ENCODE measurements at regions not wholly inside any gene's neighbourhood (a gene's known extent, or its start where the extent isn't known, plus 50 kb on each side); places are given as distances from the start of the nearest gene placed in this dataset.

DNA sequence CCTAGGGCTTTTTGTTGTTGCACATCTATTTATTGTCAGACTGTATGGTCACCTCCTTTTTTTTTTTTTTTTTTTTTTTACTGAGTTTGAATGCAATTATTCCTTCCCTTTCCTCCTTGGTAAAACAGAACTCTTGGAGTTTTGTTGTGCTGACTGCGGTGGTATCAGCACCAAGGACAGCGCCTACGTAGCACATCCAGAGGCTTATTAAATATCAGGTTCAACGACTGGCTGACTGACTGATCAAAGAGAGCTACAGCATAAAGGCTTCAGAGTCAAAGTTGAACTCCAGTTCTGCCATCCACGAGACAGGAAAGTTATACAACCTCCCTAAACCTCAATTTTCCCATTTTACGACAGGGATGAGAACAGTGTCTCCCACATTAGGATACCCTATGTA lies 86.1 kb upstream of the RBFOX1 start:
- H3K4me2 ChIP-seq (ENCODE audit: low read length) = no peak overlapping the region
- H3K4me1 ChIP-seq (ENCODE audit: control insufficient read depth, low read length) = no peaks in the 10 kb centered on the region
- H3K9me2 ChIP-seq (replicated peaks; ENCODE audit: control insufficient read depth, low read length) = no peaks in the 10 kb centered on the region
- no peaks in the 10 kb centered on the region for H3K27me3 ChIP-seq (ENCODE audit: control insufficient read depth, low read length)
- no peaks in the 10 kb centered on the region for H3K79me2 ChIP-seq (ENCODE audit: control insufficient read depth, low read length)
- TF ChIP-seq, protein P1, sequence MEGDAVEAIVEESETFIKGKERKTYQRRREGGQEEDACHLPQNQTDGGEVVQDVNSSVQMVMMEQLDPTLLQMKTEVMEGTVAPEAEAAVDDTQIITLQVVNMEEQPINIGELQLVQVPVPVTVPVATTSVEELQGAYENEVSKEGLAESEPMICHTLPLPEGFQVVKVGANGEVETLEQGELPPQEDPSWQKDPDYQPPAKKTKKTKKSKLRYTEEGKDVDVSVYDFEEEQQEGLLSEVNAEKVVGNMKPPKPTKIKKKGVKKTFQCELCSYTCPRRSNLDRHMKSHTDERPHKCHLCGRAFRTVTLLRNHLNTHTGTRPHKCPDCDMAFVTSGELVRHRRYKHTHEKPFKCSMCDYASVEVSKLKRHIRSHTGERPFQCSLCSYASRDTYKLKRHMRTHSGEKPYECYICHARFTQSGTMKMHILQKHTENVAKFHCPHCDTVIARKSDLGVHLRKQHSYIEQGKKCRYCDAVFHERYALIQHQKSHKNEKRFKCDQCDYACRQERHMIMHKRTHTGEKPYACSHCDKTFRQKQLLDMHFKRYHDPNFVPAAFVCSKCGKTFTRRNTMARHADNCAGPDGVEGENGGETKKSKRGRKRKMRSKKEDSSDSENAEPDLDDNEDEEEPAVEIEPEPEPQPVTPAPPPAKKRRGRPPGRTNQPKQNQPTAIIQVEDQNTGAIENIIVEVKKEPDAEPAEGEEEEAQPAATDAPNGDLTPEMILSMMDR (IDR thresholded peaks at IDR 0.05; ENCODE audit: low read depth, low read length, poor library complexity, severe bottlenecking) = no peak
- H3K4me3 ChIP-seq (ENCODE audit: low read length) = no peak overlapping the region
- H4K20me1 ChIP-seq (ENCODE audit: control insufficient read depth, insufficient read depth, low read depth, low read length) = no peaks in the 10 kb centered on the region
- no peaks in the 10 kb centered on the region for H3K36me3 ChIP-seq (ENCODE audit: control insufficient read depth, low read length)
- H3F3A ChIP-seq (ENCODE audit: control insufficient read depth, insufficient read depth) = no peaks in the 10 kb centered on the region
- no peaks in the 10 kb centered on the region; the same call in 1 of the 2 replicates for H3K9me3 ChIP-seq (ENCODE audit: control insufficient read depth, insufficient read depth, low read length)
- H3K27ac ChIP-seq (ENCODE audit: low read depth, low read length) = no peak overlapping the region

DNA sequence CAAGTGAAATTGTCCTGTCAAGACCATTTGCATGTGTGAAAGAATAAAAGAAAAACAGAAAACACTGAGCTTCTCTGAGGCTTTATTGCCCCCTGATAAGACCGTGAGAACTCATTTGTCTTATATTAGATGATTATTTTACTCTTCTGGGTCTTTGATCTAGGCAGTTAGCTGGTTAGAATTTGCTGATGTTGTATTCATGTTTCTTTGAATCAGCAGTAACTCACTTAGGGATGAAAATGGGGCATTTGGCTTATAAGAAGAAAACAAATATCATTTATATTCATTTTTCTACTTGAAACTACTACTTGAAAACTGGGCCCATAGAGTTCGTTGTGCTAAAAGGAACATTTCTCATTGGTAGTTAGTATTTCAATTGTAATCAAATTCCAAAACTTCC lies 93.1 kb upstream of the RBFOX1 start:
- Histone ChIP-seq H3K9me2 (replicated peaks; ENCODE audit: control insufficient read depth, low read length) (no peaks in the 10 kb centered on the region), H3K27ac (ENCODE audit: low read depth, low read length) (no peak overlapping the region), H3F3A (ENCODE audit: control insufficient read depth, insufficient read depth) (no peaks in the 10 kb centered on the region), H3K4me2 (ENCODE audit: low read length) (no peak overlapping the region), H3K27me3 (ENCODE audit: control insufficient read depth, low read length) (no peaks in the 10 kb centered on the region), H3K4me3 (ENCODE audit: low read length) (no peak overlapping the region), H3K4me1 (ENCODE audit: control insufficient read depth, low read length) (no peaks in the 10 kb centered on the region), H3K79me2 (ENCODE audit: control insufficient read depth, low read length) (no peaks in the 10 kb centered on the region), H3K9me3 (ENCODE audit: control insufficient read depth, insufficient read depth, low read length) (no peaks in the 10 kb centered on the region), H4K20me1 (ENCODE audit: control insufficient read depth, insufficient read depth, low read depth, low read length) (no peaks in the 10 kb centered on the region), H3K36me3 (ENCODE audit: control insufficient read depth, low read length) (no peaks in the 10 kb centered on the region)
- TF ChIP-seq, protein P1 (IDR thresholded peaks at IDR 0.05; ENCODE audit: low read depth, low read length, poor library complexity, severe bottlenecking) = no peak
- no peak for TF ChIP-seq EZH2phosphoT487 (IDR thresholded peaks at IDR 0.05; ENCODE audit: borderline replicate concordance, low read length)

DNA sequence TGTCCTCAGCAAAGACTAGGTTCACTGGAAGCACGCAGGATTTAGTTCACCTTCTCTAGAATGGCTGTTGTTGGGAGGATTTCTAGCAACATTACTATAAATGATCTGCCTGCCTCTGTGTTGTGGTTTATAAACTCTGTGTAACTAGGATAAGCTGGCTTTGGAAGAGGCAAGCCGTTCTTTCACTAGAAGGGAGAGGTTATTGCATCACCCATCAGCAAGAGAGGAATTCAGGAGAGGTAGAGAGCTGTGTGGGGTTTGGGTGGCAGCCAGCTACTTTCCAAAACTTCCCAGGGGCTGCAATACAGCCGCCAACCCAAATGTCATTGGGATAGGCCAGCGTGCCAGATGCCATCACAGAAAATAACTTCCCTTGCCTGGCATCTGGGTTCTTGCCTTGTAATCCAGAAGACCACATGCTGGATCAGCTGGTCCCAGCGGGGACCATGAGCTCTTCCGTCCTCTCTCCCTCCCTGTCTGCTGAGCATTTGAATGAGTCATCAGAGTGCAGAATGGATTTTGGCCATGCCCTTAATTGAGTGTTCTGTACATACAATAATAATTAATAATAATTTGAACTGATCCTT lies 95.7 kb upstream of the RBFOX1 start:
- H4K20me1 ChIP-seq (ENCODE audit: control insufficient read depth, insufficient read depth, low read depth, low read length) = no peaks in the 10 kb centered on the region
- no peaks in the 10 kb centered on the region; the same call in 1 of the 2 replicates for H3K9me3 ChIP-seq (ENCODE audit: control insufficient read depth, insufficient read depth, low read length)
- H3K4me1 ChIP-seq (ENCODE audit: control insufficient read depth, low read length) = no peaks in the 10 kb centered on the region
- no peak overlapping the region for H3K4me2 ChIP-seq (ENCODE audit: low read length)
- H3K9me2 ChIP-seq (replicated peaks; ENCODE audit: control insufficient read depth, low read length) = no peaks in the 10 kb centered on the region
- TF ChIP-seq EZH2phosphoT487 (IDR thresholded peaks at IDR 0.05; ENCODE audit: borderline replicate concordance, low read length) = no peak
- TF ChIP-seq, protein P1 (IDR thresholded peaks at IDR 0.05; ENCODE audit: low read depth, low read length, poor library complexity, severe bottlenecking) = no peak
- H3K4me3 ChIP-seq (ENCODE audit: low read length) = no peak overlapping the region
- no peaks in the 10 kb centered on the region for H3K36me3 ChIP-seq (ENCODE audit: control insufficient read depth, low read length)
- H3K27me3 ChIP-seq (ENCODE audit: control insufficient read depth, low read length) = no peaks in the 10 kb centered on the region
- no peaks in the 10 kb centered on the region for H3K79me2 ChIP-seq (ENCODE audit: control insufficient read depth, low read length)
- H3K27ac ChIP-seq (ENCODE audit: low read depth, low read length) = no peak overlapping the region
- H3F3A ChIP-seq (ENCODE audit: control insufficient read depth, insufficient read depth) = no peaks in the 10 kb centered on the region
